Neural progenitor cell (in vitro differentiated cells): ENCODE measurements at regions not wholly inside any gene's neighbourhood (a gene's known extent, or its start where the extent isn't known, plus 50 kb on each side); places are given as distances from the start of the nearest gene placed in this dataset.

ENCODE experiments used
- DNase-seq: peaks from one replicate; pipeline ENCODE4 v3.0.0-alpha.2; 2016; ENCODE audit warnings: low spot score
- H2AFZ ChIP-seq: fragments of 200-600 bp; sonication (generic); replicated peaks from 2 replicates; pipeline ENCODE4 v1.6.1; 2016; ENCODE audit warnings: antibody characterized with exemption
- H3F3A ChIP-seq: fragments of 200-600 bp; sonication (generic); 2 replicates; pipeline ENCODE4 v1.6.1; 2016; ENCODE audit warnings: antibody characterized with exemption, low read depth
- H3K27ac ChIP-seq: fragments of 200-600 bp; sonication (generic); 2 replicates; pipeline ENCODE4 v1.5.1; 2016; ENCODE audit warnings: mild to moderate bottlenecking
- H3K27me3 ChIP-seq: fragments of 200-600 bp; sonication (generic); 2 replicates; pipeline ENCODE4 v1.6.1; 2016; ENCODE audit warnings: mild to moderate bottlenecking, moderate library complexity
- H3K36me3 ChIP-seq: fragments of 200-600 bp; sonication (generic); 2 replicates; pipeline ENCODE4 v1.5.1; 2016
- H3K4me1 ChIP-seq: fragments of 200-600 bp; sonication (generic); 2 replicates; pipeline ENCODE4 v1.6.1; 2016; ENCODE audit warnings: mixed run types
- H3K4me2 ChIP-seq: fragments of 200-600 bp; sonication (generic); 2 replicates; pipeline ENCODE4 v1.6.1; 2016
- H3K4me3 ChIP-seq: fragments of 200-600 bp; sonication (generic); 2 replicates; pipeline ENCODE4 v1.5.1; 2016
- H3K79me2 ChIP-seq: fragments of 200-600 bp; sonication (generic); 2 replicates; pipeline ENCODE4 v1.6.1; 2016; ENCODE audit warnings: low read depth
- H3K9ac ChIP-seq: fragments of 200-600 bp; sonication (generic); 2 replicates; pipeline ENCODE4 v1.6.1; 2016
- H3K9me3 ChIP-seq: fragments of 200-600 bp; sonication (generic); 2 replicates; pipeline ENCODE4 v1.5.1; 2016; ENCODE audit warnings: low read depth
- H4K20me1 ChIP-seq: fragments of 200-600 bp; sonication (generic); 2 replicates; pipeline ENCODE4 v1.6.1; 2016; ENCODE audit warnings: low read depth
- H3K27ac Mint-ChIP-seq: 3 replicates; pipeline ENCODE4 v1.8.0; 2021; ENCODE audit warnings: mixed read lengths
- H3K27me3 Mint-ChIP-seq: 2 replicates; pipeline ENCODE4 v1.8.0; 2022; ENCODE audit warnings: low read depth, mild to moderate bottlenecking, inconsistent platforms, moderate library complexity, mixed read lengths; ENCODE audit not compliant: insufficient read depth
- H3K36me3 Mint-ChIP-seq: 3 replicates; pipeline ENCODE4 v1.8.0; 2021; ENCODE audit warnings: mixed read lengths
- H3K4me1 Mint-ChIP-seq: 3 replicates; pipeline ENCODE4 v1.8.0; 2021; ENCODE audit warnings: mixed read lengths
- H3K4me3 Mint-ChIP-seq: 3 replicates; pipeline ENCODE4 v1.8.0; 2021; ENCODE audit warnings: mild to moderate bottlenecking, moderate library complexity, mixed read lengths
- H3K9me3 Mint-ChIP-seq: 3 replicates; pipeline ENCODE4 v1.8.0; 2020; ENCODE audit warnings: mixed read lengths
- EZH2 ChIP-seq: fragments of 200-600 bp; sonication (generic); IDR thresholded peaks from 2 replicates; pipeline ENCODE4 v1.6.1; 2017; ENCODE audit warnings: antibody characterized with exemption, mild to moderate bottlenecking, moderate library complexity
- EZH2phosphoT487 ChIP-seq: fragments of 200-600 bp; sonication (generic); IDR thresholded peaks from 2 replicates; pipeline ENCODE4 v1.6.1; 2017; ENCODE audit warnings: antibody characterized with exemption
- TF ChIP-seq, protein P1 (sequence below): fragments of 200-600 bp; sonication (generic); IDR thresholded peaks from 2 replicates; pipeline ENCODE4 v1.5.1; 2017; ENCODE audit warnings: antibody characterized with exemption, mild to moderate bottlenecking

DNA sequence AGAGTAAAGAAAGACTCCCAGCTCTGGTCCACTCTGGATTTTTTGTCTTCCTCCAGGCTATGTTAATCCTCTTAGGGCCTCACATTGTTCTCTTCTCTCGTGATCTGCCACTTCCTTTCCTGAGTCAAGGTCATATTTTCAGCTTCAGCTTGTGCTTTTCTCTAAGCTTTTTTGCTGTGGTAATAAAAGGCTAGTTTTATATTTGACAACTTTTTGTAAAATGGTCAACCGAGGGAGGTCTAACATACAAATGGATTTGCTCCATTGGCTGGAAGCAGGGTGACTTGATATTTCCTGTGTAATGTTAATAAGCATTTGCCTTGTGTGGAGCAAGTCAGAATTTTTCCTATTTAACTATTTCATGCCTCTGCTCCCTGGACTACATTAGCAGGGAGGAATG lies 239.7 kb downstream of the RAB28 start:
- Histone ChIP-seq H3K79me2 (no peaks in the 10 kb centered on the region), H3K4me3 (no peak overlapping the region), H3K36me3 (no peaks in the 10 kb centered on the region), H2AFZ (no peak overlapping the region), H3K27me3 (no peaks in the 10 kb centered on the region), H4K20me1 (no peaks in the 10 kb centered on the region), H3F3A (no peaks in the 10 kb centered on the region), H3K4me1 (peaks cover 8% of the 10 kb centered on the region), H3K9me3 (no peaks in the 10 kb centered on the region), H3K4me2 (no peak overlapping the region), H3K9ac (no peak overlapping the region), H3K27ac (no peak overlapping the region)
- TF ChIP-seq EZH2 (no peak), EZH2phosphoT487 (no peak)
- TF ChIP-seq, protein P1, sequence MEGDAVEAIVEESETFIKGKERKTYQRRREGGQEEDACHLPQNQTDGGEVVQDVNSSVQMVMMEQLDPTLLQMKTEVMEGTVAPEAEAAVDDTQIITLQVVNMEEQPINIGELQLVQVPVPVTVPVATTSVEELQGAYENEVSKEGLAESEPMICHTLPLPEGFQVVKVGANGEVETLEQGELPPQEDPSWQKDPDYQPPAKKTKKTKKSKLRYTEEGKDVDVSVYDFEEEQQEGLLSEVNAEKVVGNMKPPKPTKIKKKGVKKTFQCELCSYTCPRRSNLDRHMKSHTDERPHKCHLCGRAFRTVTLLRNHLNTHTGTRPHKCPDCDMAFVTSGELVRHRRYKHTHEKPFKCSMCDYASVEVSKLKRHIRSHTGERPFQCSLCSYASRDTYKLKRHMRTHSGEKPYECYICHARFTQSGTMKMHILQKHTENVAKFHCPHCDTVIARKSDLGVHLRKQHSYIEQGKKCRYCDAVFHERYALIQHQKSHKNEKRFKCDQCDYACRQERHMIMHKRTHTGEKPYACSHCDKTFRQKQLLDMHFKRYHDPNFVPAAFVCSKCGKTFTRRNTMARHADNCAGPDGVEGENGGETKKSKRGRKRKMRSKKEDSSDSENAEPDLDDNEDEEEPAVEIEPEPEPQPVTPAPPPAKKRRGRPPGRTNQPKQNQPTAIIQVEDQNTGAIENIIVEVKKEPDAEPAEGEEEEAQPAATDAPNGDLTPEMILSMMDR: no peak
- peaks cover 23% of the 10 kb centered on the region for H3K9me3 Mint-ChIP-seq
- H3K36me3 Mint-ChIP-seq: peaks cover 10% of the 10 kb centered on the region
- H3K4me1 Mint-ChIP-seq: peaks cover 32% of the 10 kb centered on the region
- no peak overlapping the region for H3K4me3 Mint-ChIP-seq
- no peak overlapping the region for H3K27ac Mint-ChIP-seq
- peaks cover 4% of the 10 kb centered on the region for H3K27me3 Mint-ChIP-seq
- DNase-seq: peak; percentile 12

DNA sequence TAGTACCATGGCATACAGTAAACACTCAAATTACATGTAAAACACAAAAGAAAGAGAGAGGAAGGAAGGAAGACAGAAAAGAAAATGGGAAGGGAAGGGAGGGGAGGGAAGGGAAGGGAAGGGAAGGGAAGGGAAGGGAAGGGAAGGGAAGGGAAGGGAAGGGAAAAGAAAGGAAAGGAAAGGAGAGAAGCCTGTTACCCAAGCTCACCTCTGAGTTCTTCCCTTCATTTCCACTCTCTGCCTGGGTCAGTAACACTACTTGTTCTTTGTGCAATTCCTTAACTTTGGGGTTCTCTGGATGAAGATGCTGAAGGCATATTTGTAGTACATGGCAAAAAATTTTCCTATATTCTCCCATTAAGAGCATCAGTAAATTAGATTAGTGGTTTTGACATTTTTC lies 241.0 kb downstream of the RAB28 start:
- no peak overlapping the region for H3K4me3 ChIP-seq
- H3K27me3 Mint-ChIP-seq: peaks cover 4% of the 10 kb centered on the region

DNA sequence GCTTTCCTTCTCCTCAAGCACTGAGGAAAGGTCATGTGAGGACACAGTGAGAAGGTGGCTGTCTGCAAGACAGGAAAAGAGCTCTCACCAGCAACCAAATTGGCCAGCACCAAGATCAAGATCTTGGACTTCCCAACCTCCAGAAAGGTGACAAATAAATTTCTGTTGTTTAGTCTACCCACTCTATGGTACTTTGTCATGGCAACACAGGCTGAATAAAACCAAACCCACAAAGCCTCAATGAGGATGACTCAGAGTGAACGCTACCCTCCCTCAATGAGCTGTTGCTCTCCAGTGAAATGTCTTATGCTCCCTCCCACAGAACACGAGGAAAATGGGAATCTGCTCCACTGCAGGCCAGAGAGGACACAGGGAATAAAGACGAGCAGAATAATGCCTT lies 244.1 kb downstream of the RAB28 start:
- H3K4me1 ChIP-seq: peaks cover 8% of the 10 kb centered on the region
- no peak overlapping the region for H3K27ac ChIP-seq
- H4K20me1 ChIP-seq: no peaks in the 10 kb centered on the region
- no peaks in the 10 kb centered on the region for H3F3A ChIP-seq
- H3K9ac ChIP-seq: no peak overlapping the region
- DNase-seq: no peak
- Mint-ChIP-seq H3K27ac (no peak overlapping the region), H3K36me3 (peaks cover 2% of the 10 kb centered on the region), H3K4me1 (peaks cover 26% of the 10 kb centered on the region), H3K9me3 (peaks cover 2% of the 10 kb centered on the region), H3K27me3 (peaks cover 4% of the 10 kb centered on the region), H3K4me3 (no peak overlapping the region)
- no peak overlapping the region for H3K4me3 ChIP-seq
- H3K36me3 ChIP-seq: no peaks in the 10 kb centered on the region
- no peaks in the 10 kb centered on the region for H3K9me3 ChIP-seq
- TF ChIP-seq EZH2 (no peak), EZH2phosphoT487 (no peak)
- TF ChIP-seq, protein P1: no peak
- no peaks in the 10 kb centered on the region for H3K27me3 ChIP-seq
- no peak overlapping the region for H2AFZ ChIP-seq
- no peaks in the 10 kb centered on the region for H3K79me2 ChIP-seq
- H3K4me2 ChIP-seq: no peak overlapping the region

More for the DNA sequence above, 241.0 kb downstream of the RAB28 start:
- Histone ChIP-seq H3F3A (no peaks in the 10 kb centered on the region), H3K4me2 (no peak overlapping the region), H3K4me1 (peaks cover 8% of the 10 kb centered on the region), H3K27ac (no peak overlapping the region), H3K36me3 (no peaks in the 10 kb centered on the region), H3K27me3 (no peaks in the 10 kb centered on the region), H3K9ac (no peak overlapping the region), H4K20me1 (no peaks in the 10 kb centered on the region), H3K9me3 (no peaks in the 10 kb centered on the region), H2AFZ (no peak overlapping the region), H3K79me2 (no peaks in the 10 kb centered on the region)
- Mint-ChIP-seq H3K4me1 (peaks cover 32% of the 10 kb centered on the region), H3K4me3 (no peak overlapping the region), H3K36me3 (peaks cover 7% of the 10 kb centered on the region), H3K27ac (no peak overlapping the region), H3K9me3 (peaks cover 17% of the 10 kb centered on the region)
- no peak for DNase-seq
- TF ChIP-seq, protein P1: no peak
- TF ChIP-seq EZH2phosphoT487 (no peak), EZH2 (no peak)
